ENCODE measurements at regions not wholly inside any gene's neighbourhood (a gene's known extent, or its start where the extent isn't known, plus 50 kb on each side); places are given as distances from the start of the nearest gene placed in this dataset.
A peak's percentile ranks its signal among the peaks of the same experiment; 100 is the strongest.

GRCh38 chr7:22662036-22662435, 65.0 kb upstream of the IL6 start:
- H3K4me1 ChIP-seq (ENCODE audit: control insufficient read depth in 1 of 2, insufficient read depth in 2 of 2, low read length in 2 of 2) = no peaks in the 10 kb centered on the region
- peaks cover 2% of the 10 kb centered on the region for H3K79me1 ChIP-seq (ENCODE audit: low read length)
- no peak overlapping the region for H3K9ac ChIP-seq (ENCODE audit: low read length)
- H3K14ac ChIP-seq (ENCODE audit: low read length) = no peak overlapping the region
- no peak overlapping the region for H4K12ac ChIP-seq (ENCODE audit: low read depth, low read length)
- H2BK12ac ChIP-seq (ENCODE audit: low read length) = no peak overlapping the region
- H3K18ac ChIP-seq (ENCODE audit: low read length) = no peak overlapping the region
- no peak overlapping the region for H3K27ac ChIP-seq (ENCODE audit: low read depth, low read length)
- H3K4me3 ChIP-seq (ENCODE audit: low read depth, low read length) = no peak overlapping the region
- H2AK5ac ChIP-seq (ENCODE audit: low read length) = no peak overlapping the region
- no peaks in the 10 kb centered on the region for H3K9me3 ChIP-seq (ENCODE audit: insufficient read depth, low read depth, low read length)
- no peak overlapping the region for H4K91ac ChIP-seq (ENCODE audit: low read depth, low read length)
- no peak for DNase-seq
- H4K8ac ChIP-seq (ENCODE audit: low read depth, low read length) = no peak overlapping the region
- no peak overlapping the region for H2BK5ac ChIP-seq (ENCODE audit: low read depth, low read length, poor library complexity)
- H3K27me3 ChIP-seq (ENCODE audit: insufficient read depth, low read length) = no peaks in the 10 kb centered on the region
- no peak overlapping the region for H3K23ac ChIP-seq (ENCODE audit: low read length)
- no peaks in the 10 kb centered on the region for H3K79me2 ChIP-seq (ENCODE audit: control insufficient read depth, insufficient read depth, low read length, poor library complexity)
- H2AFZ ChIP-seq (ENCODE audit: insufficient read depth, low read length, poor library complexity) = no peak overlapping the region
- no peak overlapping the region for H3K4me2 ChIP-seq (ENCODE audit: low read length)
- no peak overlapping the region for H2BK120ac ChIP-seq (ENCODE audit: insufficient read depth, low read length, poor library complexity)
- no peaks in the 10 kb centered on the region for H3K36me3 ChIP-seq (ENCODE audit: control insufficient read depth in 1 of 2, insufficient read depth in 2 of 2, low read length in 2 of 2)
- H3K4ac ChIP-seq (ENCODE audit: low read depth, low read length) = no peak overlapping the region

GRCh38 chr7:22660732-22661131, 66.3 kb upstream of the IL6 start:
- peak in 1 of 2 donors; percentile 38 for DNase-seq
- no peak overlapping the region for H2BK5ac ChIP-seq (ENCODE audit: low read depth, low read length, poor library complexity)
- H3K9ac ChIP-seq (ENCODE audit: low read length) = no peak overlapping the region
- H4K12ac ChIP-seq (ENCODE audit: low read depth, low read length) = no peak overlapping the region
- H3K14ac ChIP-seq (ENCODE audit: low read length) = no peak overlapping the region
- no peak overlapping the region for H3K27ac ChIP-seq (ENCODE audit: low read depth, low read length)
- peaks cover 2% of the 10 kb centered on the region for H3K79me1 ChIP-seq (ENCODE audit: low read length)
- no peaks in the 10 kb centered on the region for H3K36me3 ChIP-seq (ENCODE audit: control insufficient read depth in 1 of 2, insufficient read depth in 2 of 2, low read length in 2 of 2)
- H3K9me3 ChIP-seq (ENCODE audit: insufficient read depth, low read depth, low read length) = no peaks in the 10 kb centered on the region
- no peak overlapping the region for H2AK5ac ChIP-seq (ENCODE audit: low read length)
- H2AFZ ChIP-seq (ENCODE audit: insufficient read depth, low read length, poor library complexity) = no peak overlapping the region
- no peaks in the 10 kb centered on the region for H3K27me3 ChIP-seq (ENCODE audit: insufficient read depth, low read length)
- no peak overlapping the region for H2BK12ac ChIP-seq (ENCODE audit: low read length)
- H2BK120ac ChIP-seq (ENCODE audit: insufficient read depth, low read length, poor library complexity) = no peak overlapping the region
- H3K79me2 ChIP-seq (ENCODE audit: control insufficient read depth, insufficient read depth, low read length, poor library complexity) = no peaks in the 10 kb centered on the region
- no peaks in the 10 kb centered on the region for H3K4me1 ChIP-seq (ENCODE audit: control insufficient read depth in 1 of 2, insufficient read depth in 2 of 2, low read length in 2 of 2)
- H3K4me3 ChIP-seq (ENCODE audit: low read depth, low read length) = no peak overlapping the region
- H4K8ac ChIP-seq (ENCODE audit: low read depth, low read length) = no peak overlapping the region
- H4K91ac ChIP-seq (ENCODE audit: low read depth, low read length) = no peak overlapping the region
- H3K18ac ChIP-seq (ENCODE audit: low read length) = no peak overlapping the region
- H3K23ac ChIP-seq (ENCODE audit: low read length) = no peak overlapping the region
- H3K4ac ChIP-seq (ENCODE audit: low read depth, low read length) = no peak overlapping the region
- H3K4me2 ChIP-seq (ENCODE audit: low read length) = no peak overlapping the region
- no CpG with 5 or more reads among the region's 3 CpGs for WGBS (ENCODE audit: extremely low coverage, insufficient coverage, insufficient read length)

- Histone ChIP-seq H3K4me3 (ENCODE audit: low read depth, low read length) (no peak overlapping the region), H3K27me3 (ENCODE audit: insufficient read depth, low read length) (no peaks in the 10 kb centered on the region), H2BK5ac (ENCODE audit: low read depth, low read length, poor library complexity) (no peak overlapping the region), H3K79me2 (ENCODE audit: control insufficient read depth, insufficient read depth, low read length, poor library complexity) (no peaks in the 10 kb centered on the region), H3K18ac (ENCODE audit: low read length) (no peak overlapping the region), H2BK12ac (ENCODE audit: low read length) (no peak overlapping the region), H4K8ac (ENCODE audit: low read depth, low read length) (no peak overlapping the region), H4K12ac (ENCODE audit: low read depth, low read length) (no peak overlapping the region), H3K9ac (ENCODE audit: low read length) (no peak overlapping the region), H3K36me3 (ENCODE audit: control insufficient read depth in 1 of 2, insufficient read depth in 2 of 2, low read length in 2 of 2) (no peaks in the 10 kb centered on the region), H4K91ac (ENCODE audit: low read depth, low read length) (no peak overlapping the region), H3K4me2 (ENCODE audit: low read length) (no peak overlapping the region), H3K9me3 (ENCODE audit: insufficient read depth, low read depth, low read length) (no peaks in the 10 kb centered on the region), H2BK120ac (ENCODE audit: insufficient read depth, low read length, poor library complexity) (no peak overlapping the region), H3K79me1 (ENCODE audit: low read length) (peaks cover under 1% of the 10 kb centered on the region), H2AFZ (ENCODE audit: insufficient read depth, low read length, poor library complexity) (no peak overlapping the region), H2AK5ac (ENCODE audit: low read length) (no peak overlapping the region), H3K14ac (ENCODE audit: low read length) (no peak overlapping the region), H3K23ac (ENCODE audit: low read length) (no peak overlapping the region), H3K4ac (ENCODE audit: low read depth, low read length) (no peak overlapping the region), H3K27ac (ENCODE audit: low read depth, low read length) (no peak overlapping the region), H3K4me1 (ENCODE audit: control insufficient read depth in 1 of 2, insufficient read depth in 2 of 2, low read length in 2 of 2) (no peaks in the 10 kb centered on the region)
- peak in 1 of 2 donors; percentile 42 for DNase-seq
- no CpG with 5 or more reads among the region's 1 CpG for WGBS (ENCODE audit: extremely low coverage, insufficient coverage, insufficient read length)
These were observed 66.7 kb upstream of the IL6 start for GRCh38 chr7:22660293-22660692.

- WGBS (ENCODE audit: extremely low coverage, insufficient coverage, insufficient read length) = no CpG with 5 or more reads among the region's 6 CpGs
- Histone ChIP-seq H3K79me2 (ENCODE audit: control insufficient read depth, insufficient read depth, low read length, poor library complexity) (no peaks in the 10 kb centered on the region), H4K12ac (ENCODE audit: low read depth, low read length) (no peak overlapping the region), H3K4me1 (ENCODE audit: control insufficient read depth in 1 of 2, insufficient read depth in 2 of 2, low read length in 2 of 2) (no peaks in the 10 kb centered on the region), H3K18ac (ENCODE audit: low read length) (no peak overlapping the region), H2AFZ (ENCODE audit: insufficient read depth, low read length, poor library complexity) (no peak overlapping the region), H2BK12ac (ENCODE audit: low read length) (no peak overlapping the region), H3K23ac (ENCODE audit: low read length) (no peak overlapping the region), H3K27me3 (ENCODE audit: insufficient read depth, low read length) (no peaks in the 10 kb centered on the region), H3K79me1 (ENCODE audit: low read length) (no peaks in the 10 kb centered on the region), H3K27ac (ENCODE audit: low read depth, low read length) (no peak overlapping the region), H4K8ac (ENCODE audit: low read depth, low read length) (no peak overlapping the region), H3K4ac (ENCODE audit: low read depth, low read length) (no peak overlapping the region), H3K9me3 (ENCODE audit: insufficient read depth, low read depth, low read length) (no peaks in the 10 kb centered on the region), H2AK5ac (ENCODE audit: low read length) (no peak overlapping the region), H2BK120ac (ENCODE audit: insufficient read depth, low read length, poor library complexity) (no peak overlapping the region), H3K9ac (ENCODE audit: low read length) (no peak overlapping the region), H4K91ac (ENCODE audit: low read depth, low read length) (no peak overlapping the region), H3K14ac (ENCODE audit: low read length) (no peak overlapping the region), H3K4me2 (ENCODE audit: low read length) (no peak overlapping the region), H2BK5ac (ENCODE audit: low read depth, low read length, poor library complexity) (no peak overlapping the region), H3K36me3 (ENCODE audit: control insufficient read depth in 1 of 2, insufficient read depth in 2 of 2, low read length in 2 of 2) (no peaks in the 10 kb centered on the region), H3K4me3 (ENCODE audit: low read depth, low read length) (no peak overlapping the region)
- DNase-seq = peak in 1 of 2 donors; percentile 49
These were observed 67.3 kb upstream of the IL6 start for GRCh38 chr7:22659741-22660140.

All from trophoblast cell (in vitro differentiated cells and primary cell).